Right lobe of liver (tissue), 6 donors: ENCODE measurements at regions not wholly inside any gene's neighbourhood (a gene's known extent, or its start where the extent isn't known, plus 50 kb on each side); places are given as distances from the start of the nearest gene placed in this dataset.
A peak's percentile ranks its signal among the peaks of the same experiment; 100 is the strongest.

Experiments used
- ATAC-seq, 4 donors: fragments of 200-7000 bp; cut with Tn5 transposase; one replicate each; pipeline ENCODE4 v1.9.1; 2020; ENCODE audit warnings: mild to moderate bottlenecking in 4 of 4, moderate library complexity in 4 of 4
- DNase-seq, 3 donors: peaks; one replicate each; pipeline ENCODE4 v3.0.0-alpha.2; 2020
- H3K27ac ChIP-seq, 3 donors: fragments of 200-600 bp; one replicate each; pipeline ENCODE4 v1.8.0; 2022
- H3K27me3 ChIP-seq, 2 donors: fragments of 200-600 bp; one replicate each; pipeline ENCODE4 v1.8.0; 2022
- H3K36me3 ChIP-seq, 4 donors: fragments of 200-600 bp; sonication (generic) in 1 of 4; one replicate each; pipeline versions ENCODE4 v1.5.1 to v1.8.0; 2017 to 2022; ENCODE audit warnings: control low read depth in 1 of 4
- H3K4me1 ChIP-seq, 4 donors: fragments of 200-600 bp; sonication (generic) in 1 of 4; one replicate each; pipeline versions ENCODE4 v1.5.1 to v1.8.0; 2017 to 2022; ENCODE audit warnings: control low read depth in 1 of 4
- H3K4me3 ChIP-seq, 3 donors: fragments of 200-600 bp; one replicate each; pipeline ENCODE4 v1.8.0; 2022
- H3K9me3 ChIP-seq, 4 donors: fragments of 200-600 bp; sonication (generic) in 1 of 4; one replicate each; pipeline versions ENCODE4 v1.5.1 to v1.8.0; 2017 to 2022; ENCODE audit warnings: control low read depth in 1 of 4
- CTCF ChIP-seq, 4 donors: fragments of 200-600 bp in 3 of 4; fragments of 450-650 bp in 1 of 4; IDR thresholded peaks; one replicate each; pipeline versions ENCODE4 v1.5.1 to v1.8.0; 2016 to 2022; ENCODE audit warnings: antibody characterized with exemption in 4 of 4, mild to moderate bottlenecking in 2 of 4
- POLR2A ChIP-seq: fragments of 450-650 bp; IDR thresholded peaks from one replicate; pipeline ENCODE4 v1.6.1; 2017; ENCODE audit warnings: antibody characterized with exemption, mild to moderate bottlenecking
- WGBS: methylation state at CpG from one replicate; pipeline ENCODE4 v1.1.6; 2018; ENCODE audit warnings: low coverage, low lambda C conversion rate; ENCODE audit not compliant: insufficient coverage; ENCODE audit errors: missing lambda C conversion rate; 5-methylcytosine and 5-hydroxymethylcytosine counted together
- intact Hi-C, 2 donors: fragments of 100-400 bp; cut with DNase I; formaldehyde crosslinking; loops; one replicate each; pipeline versions ENCODE4 v1.11.2 to v1.14.1; 2022
- donor health status: DM: no; HTN: yes; CAD: no.
- donor health status: DM: no; HTN: no; CAD: no.
- donor health status: DM: no; HTN: no; CAD: no.
- donor health status: DM: no; HTN: yes; CAD: no.
- donor health status: DM: no; HTN: yes; CAD: no.

- ATAC-seq (no peak), DNase-seq (no peak)
- no peaks in the 10 kb centered on the region for H3K4me1 ChIP-seq
- no peaks in the 10 kb centered on the region for H3K36me3 ChIP-seq
- intact Hi-C loops, result no loop called here
- H3K4me3 ChIP-seq, result no peak overlapping the region
- no peaks in the 10 kb centered on the region for H3K9me3 ChIP-seq
- WGBS, result 92% methylated on average over 1 of the region's 5 CpGs
- H3K27me3 ChIP-seq, result no peaks in the 10 kb centered on the region
- H3K27ac ChIP-seq, result no peak overlapping the region
- TF ChIP-seq CTCF (IDR thresholded peaks at IDR 0.05) (no peak), POLR2A (no peak)
Observed at GRCh38 chr5:173735691-173736090, 119.2 kb upstream of the BOD1 start.

DNA sequence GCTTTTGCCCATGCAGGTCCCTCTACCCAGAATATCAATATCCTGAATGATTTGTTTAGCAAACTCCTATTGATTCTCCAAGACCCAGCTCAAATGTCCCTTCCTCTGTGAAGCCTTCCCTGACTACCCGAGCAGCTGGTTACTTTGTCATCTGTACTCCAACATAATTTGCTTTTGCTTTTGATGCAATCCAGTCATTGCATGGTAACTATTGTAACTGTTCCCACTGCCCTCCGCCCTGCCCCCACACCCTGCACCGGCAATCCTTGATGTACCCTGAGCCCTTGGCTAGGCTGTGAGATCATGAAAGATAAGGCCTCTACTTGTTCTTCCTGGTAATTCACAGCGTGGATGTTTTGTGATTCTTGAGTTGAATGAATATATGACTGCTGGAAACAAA is 119.9 kb upstream of the BOD1 start:
- TF ChIP-seq POLR2A (no peak), CTCF (IDR thresholded peaks at IDR 0.05) (no peak)
- intact Hi-C loops, result no loop called here
- Histone ChIP-seq H3K36me3 (no peaks in the 10 kb centered on the region), H3K4me3 (no peak overlapping the region), H3K27ac (no peak overlapping the region), H3K9me3 (no peaks in the 10 kb centered on the region), H3K27me3 (no peaks in the 10 kb centered on the region), H3K4me1 (no peaks in the 10 kb centered on the region)
- 24% methylated on average over 4 of the region's 4 CpGs for whole genome bisulfite sequencing
- peak; percentile 26 to 81 (median 62) for ATAC-seq
- DNase-seq, result no peak

- TF ChIP-seq CTCF (IDR thresholded peaks at IDR 0.05) (no peak), POLR2A (no peak)
- WGBS, result no CpG with 5 or more reads among the region's 8 CpGs
- intact Hi-C loops, result no loop called here
- DNase-seq (no peak), ATAC-seq (no peak)
- Histone ChIP-seq H3K4me3 (no peak overlapping the region), H3K27me3 (no peaks in the 10 kb centered on the region), H3K4me1 (peaks cover 0 to under 1% (median 0%) of the 10 kb centered on the region in 4 donors), H3K9me3 (no peaks in the 10 kb centered on the region), H3K36me3 (no peaks in the 10 kb centered on the region), H3K27ac (no peak overlapping the region)
Observed at GRCh38 chr5:173736923-173737412, 120.5 kb upstream of the BOD1 start.

DNA sequence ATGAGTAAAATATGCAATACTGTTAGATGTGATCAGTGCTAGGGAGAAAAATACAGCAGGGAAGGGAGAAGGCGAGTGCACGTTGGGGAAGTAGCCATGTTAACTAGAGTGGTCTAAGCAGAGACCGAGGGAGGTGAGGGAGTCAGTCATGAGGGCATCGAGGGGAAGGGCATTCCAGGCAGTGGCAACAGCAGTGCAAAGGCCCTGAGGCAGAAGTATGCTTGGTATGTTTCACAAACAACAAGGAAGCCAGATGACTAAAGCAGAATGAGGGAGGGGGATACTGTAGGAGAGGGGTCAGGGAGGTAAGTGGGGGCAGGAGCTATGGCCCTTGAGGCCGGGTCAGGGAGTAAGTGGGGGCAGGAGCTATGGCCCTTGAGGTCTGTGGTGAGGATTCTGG is 123.3 kb upstream of the BOD1 start:
- H3K36me3 ChIP-seq, result no peaks in the 10 kb centered on the region
- TF ChIP-seq CTCF (IDR thresholded peaks at IDR 0.05) (no peak), POLR2A (no peak)
- H3K27me3 ChIP-seq, result no peaks in the 10 kb centered on the region
- DNase-seq (no peak), ATAC-seq (no peak)
- H3K27ac ChIP-seq, result no peak overlapping the region
- 71% methylated on average over 5 of the region's 5 CpGs for WGBS
- H3K9me3 ChIP-seq, result no peaks in the 10 kb centered on the region
- intact Hi-C loops, result no loop called here
- no peak overlapping the region for H3K4me3 ChIP-seq
- H3K4me1 ChIP-seq, result peaks cover 0 to 6% (median 0%) of the 10 kb centered on the region in 4 donors

GRCh38 chr5:173740400-173740799 is 124.0 kb upstream of the BOD1 start:
- Histone ChIP-seq H3K4me3 (no peak overlapping the region), H3K9me3 (no peaks in the 10 kb centered on the region), H3K4me1 (peaks cover 0 to 6% (median 0%) of the 10 kb centered on the region in 4 donors), H3K27ac (no peak overlapping the region), H3K36me3 (no peaks in the 10 kb centered on the region), H3K27me3 (no peaks in the 10 kb centered on the region)
- 92% methylated on average over 10 of the region's 10 CpGs for whole genome bisulfite sequencing
- no peak for TF ChIP-seq POLR2A
- no peak for TF ChIP-seq CTCF (IDR thresholded peaks at IDR 0.05)
- ATAC-seq (no peak), DNase-seq (no peak)
- intact Hi-C loops, result no loop called here
